A549 (cell line): ENCODE measurements at regions not wholly inside any gene's neighbourhood (a gene's known extent, or its start where the extent isn't known, plus 50 kb on each side); places are given as distances from the start of the nearest gene placed in this dataset.

Experiments
- CTCF ChIP-seq: fragments of >200 bp; sonication (Bioruptor Twin); formaldehyde crosslinking; IDR thresholded peaks from 3 replicates; pipeline ENCODE4 v1.5.1; 2016
- MAX ChIP-seq: IDR thresholded peaks from 2 replicates; pipeline ENCODE4 v1.6.1; 2012
- POLR2A ChIP-seq: IDR thresholded peaks from 2 replicates; pipeline ENCODE4 v1.6.1; 2012; ENCODE audit warnings: mild to moderate bottlenecking, low read length

- TF ChIP-seq POLR2A = no peak
- TF ChIP-seq MAX = no peak
- no peak for TF ChIP-seq CTCF
These were observed 116.0 kb upstream of the ARGLU1 start for GRCh38 chr13:106683918-106684317.
